ENCODE measurements at regions not wholly inside any gene's neighbourhood (a gene's known extent, or its start where the extent isn't known, plus 50 kb on each side); places are given as distances from the start of the nearest gene placed in this dataset.

DNA sequence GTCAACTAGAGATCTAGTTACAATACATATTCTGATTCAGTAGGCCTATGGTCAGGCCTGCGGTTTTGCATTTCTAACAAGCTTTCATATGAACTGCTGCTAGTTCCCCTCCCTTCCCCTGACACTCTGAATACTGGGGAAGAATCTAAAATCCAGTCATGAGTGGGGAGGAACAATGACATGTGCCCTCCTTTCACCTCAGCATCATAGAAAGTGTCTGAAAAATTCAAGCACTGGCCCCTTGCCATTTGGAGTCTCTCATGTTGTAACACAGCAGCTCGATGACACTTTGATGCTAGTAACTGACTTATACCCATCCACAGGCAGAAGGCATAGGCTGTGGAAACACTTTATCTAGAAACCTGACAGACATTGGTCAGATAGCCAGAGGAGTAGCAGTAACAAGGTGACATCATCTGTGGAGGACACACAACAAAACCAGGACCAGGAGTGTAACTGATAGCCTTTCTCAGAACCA, 161.9 kb upstream of the RASSF8 start:
- no peak overlapping the region for H3K4me3 ChIP-seq
- H3K36me3 ChIP-seq: no peaks in the 10 kb centered on the region
- no peaks in the 10 kb centered on the region for H3K27me3 ChIP-seq
- H3K27ac ChIP-seq: no peak overlapping the region
- no peaks in the 10 kb centered on the region for H3K9me3 ChIP-seq
- 35 to 39% methylated on average over 2 of the region's 2 CpGs for WGBS, 2 donors
- DNase-seq (no peak), ATAC-seq (peak in 1 of 8 donors; percentile 27)
- intact Hi-C loops (cut with DNase I): loop anchor here in 1 of 10 donors (5.0 kb wide), 1 partner anchor 231 kb away; no protein-coding TSS in a partner anchor
- peaks cover 0 to under 1% (median 0%) of the 10 kb centered on the region in 9 donors for H3K4me1 ChIP-seq
- TF ChIP-seq, protein P1, sequence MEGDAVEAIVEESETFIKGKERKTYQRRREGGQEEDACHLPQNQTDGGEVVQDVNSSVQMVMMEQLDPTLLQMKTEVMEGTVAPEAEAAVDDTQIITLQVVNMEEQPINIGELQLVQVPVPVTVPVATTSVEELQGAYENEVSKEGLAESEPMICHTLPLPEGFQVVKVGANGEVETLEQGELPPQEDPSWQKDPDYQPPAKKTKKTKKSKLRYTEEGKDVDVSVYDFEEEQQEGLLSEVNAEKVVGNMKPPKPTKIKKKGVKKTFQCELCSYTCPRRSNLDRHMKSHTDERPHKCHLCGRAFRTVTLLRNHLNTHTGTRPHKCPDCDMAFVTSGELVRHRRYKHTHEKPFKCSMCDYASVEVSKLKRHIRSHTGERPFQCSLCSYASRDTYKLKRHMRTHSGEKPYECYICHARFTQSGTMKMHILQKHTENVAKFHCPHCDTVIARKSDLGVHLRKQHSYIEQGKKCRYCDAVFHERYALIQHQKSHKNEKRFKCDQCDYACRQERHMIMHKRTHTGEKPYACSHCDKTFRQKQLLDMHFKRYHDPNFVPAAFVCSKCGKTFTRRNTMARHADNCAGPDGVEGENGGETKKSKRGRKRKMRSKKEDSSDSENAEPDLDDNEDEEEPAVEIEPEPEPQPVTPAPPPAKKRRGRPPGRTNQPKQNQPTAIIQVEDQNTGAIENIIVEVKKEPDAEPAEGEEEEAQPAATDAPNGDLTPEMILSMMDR (IDR thresholded peaks at IDR 0.05): no peak

DNA sequence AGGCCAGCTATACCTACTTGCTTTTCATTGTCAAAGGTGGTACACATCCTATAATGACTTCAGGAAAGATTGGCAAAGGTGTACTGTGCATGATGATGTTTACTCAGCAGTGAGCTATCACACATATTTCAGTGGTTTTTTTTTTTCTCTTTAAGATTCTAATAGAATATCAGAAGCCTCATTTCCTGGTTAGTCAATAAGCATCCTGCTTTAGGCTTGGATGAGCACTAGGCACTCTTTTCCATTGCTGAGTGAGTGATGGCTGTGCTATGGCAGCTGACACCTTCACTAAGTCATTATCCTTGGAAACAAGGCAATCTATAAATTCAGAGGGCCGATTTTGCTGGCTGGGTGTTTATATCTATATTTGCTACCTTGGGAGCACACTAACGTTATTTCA, 161.1 kb upstream of the RASSF8 start:
- no peak overlapping the region for H3K27ac ChIP-seq
- no peaks in the 10 kb centered on the region for H3K36me3 ChIP-seq
- DNase-seq (no peak), ATAC-seq (no peak)
- H3K27me3 ChIP-seq: no peaks in the 10 kb centered on the region
- intact Hi-C loops (cut with DNase I): loop anchor here in 1 of 10 donors (5.0 kb wide), 1 partner anchor 230 kb away; no protein-coding TSS in a partner anchor
- WGBS, 2 donors: 59 to 65% methylated on average over 2 of the region's 2 CpGs
- TF ChIP-seq, protein P1 (IDR thresholded peaks at IDR 0.05): no peak
- peaks cover 0 to 4% (median 0%) of the 10 kb centered on the region in 9 donors for H3K4me1 ChIP-seq
- no peaks in the 10 kb centered on the region for H3K9me3 ChIP-seq
- H3K4me3 ChIP-seq: no peak overlapping the region

GRCh38 chr12:25797949-25798348, 160.5 kb upstream of the RASSF8 start:
- DNase-seq (no peak), ATAC-seq (no peak)
- TF ChIP-seq, protein P1 (IDR thresholded peaks at IDR 0.05): no peak
- 45 to 64% methylated on average over 4 of the region's 4 CpGs for WGBS, 2 donors
- Histone ChIP-seq H3K27me3 (no peaks in the 10 kb centered on the region), H3K9me3 (no peaks in the 10 kb centered on the region), H3K27ac (no peak overlapping the region), H3K36me3 (no peaks in the 10 kb centered on the region), H3K4me3 (no peak overlapping the region), H3K4me1 (peaks cover 0 to 4% (median 0%) of the 10 kb centered on the region in 9 donors)
- intact Hi-C loops (cut with DNase I): loop anchor here in 1 of 10 donors (5.0 kb wide), 1 partner anchor 229 kb away; no protein-coding TSS in a partner anchor

- no peak overlapping the region for H3K4me3 ChIP-seq
- H3K9me3 ChIP-seq: no peaks in the 10 kb centered on the region
- no peaks in the 10 kb centered on the region for H3K27me3 ChIP-seq
- H3K27ac ChIP-seq: no peak overlapping the region
- TF ChIP-seq, protein P1 (IDR thresholded peaks at IDR 0.05): no peak
- no peaks in the 10 kb centered on the region for H3K36me3 ChIP-seq
- ATAC-seq (no peak), DNase-seq (no peak)
- H3K4me1 ChIP-seq: peaks cover 0 to 4% (median 0%) of the 10 kb centered on the region in 9 donors
- intact Hi-C loops (cut with DNase I): no loop called here
- WGBS, 2 donors: 95 to 100% methylated on average over 1 of the region's 1 CpG
Measured at GRCh38 chr12:25800101-25800500, 158.4 kb upstream of the RASSF8 start.
